ENCODE measurements at regions not wholly inside any gene's neighbourhood (a gene's known extent, or its start where the extent isn't known, plus 50 kb on each side); places are given as distances from the start of the nearest gene placed in this dataset.

- DNase-seq (ENCODE audit: insufficient read length, low spot score, missing footprints) = no peak
- no peaks in the 10 kb centered on the region for H3K27me3 ChIP-seq (ENCODE audit: insufficient read depth, low read length)
- no peaks in the 10 kb centered on the region for H4K20me1 ChIP-seq (ENCODE audit: insufficient read depth, low read length)
- no peak overlapping the region for H2AFZ ChIP-seq (ENCODE audit: low read length)
- no peak overlapping the region for H3K27ac ChIP-seq (ENCODE audit: low read depth, low read length)
- H3K4me2 ChIP-seq (ENCODE audit: insufficient read depth, low read length) = no peak overlapping the region
- no peak overlapping the region for H3K4me3 ChIP-seq (ENCODE audit: insufficient read depth, low read length)
- peaks cover 6% of the 10 kb centered on the region for H3K4me1 ChIP-seq (ENCODE audit: insufficient read depth, low read length)
- H3K9me3 ChIP-seq (ENCODE audit: low read depth, low read length) = no peaks in the 10 kb centered on the region
- TF ChIP-seq, protein P1, sequence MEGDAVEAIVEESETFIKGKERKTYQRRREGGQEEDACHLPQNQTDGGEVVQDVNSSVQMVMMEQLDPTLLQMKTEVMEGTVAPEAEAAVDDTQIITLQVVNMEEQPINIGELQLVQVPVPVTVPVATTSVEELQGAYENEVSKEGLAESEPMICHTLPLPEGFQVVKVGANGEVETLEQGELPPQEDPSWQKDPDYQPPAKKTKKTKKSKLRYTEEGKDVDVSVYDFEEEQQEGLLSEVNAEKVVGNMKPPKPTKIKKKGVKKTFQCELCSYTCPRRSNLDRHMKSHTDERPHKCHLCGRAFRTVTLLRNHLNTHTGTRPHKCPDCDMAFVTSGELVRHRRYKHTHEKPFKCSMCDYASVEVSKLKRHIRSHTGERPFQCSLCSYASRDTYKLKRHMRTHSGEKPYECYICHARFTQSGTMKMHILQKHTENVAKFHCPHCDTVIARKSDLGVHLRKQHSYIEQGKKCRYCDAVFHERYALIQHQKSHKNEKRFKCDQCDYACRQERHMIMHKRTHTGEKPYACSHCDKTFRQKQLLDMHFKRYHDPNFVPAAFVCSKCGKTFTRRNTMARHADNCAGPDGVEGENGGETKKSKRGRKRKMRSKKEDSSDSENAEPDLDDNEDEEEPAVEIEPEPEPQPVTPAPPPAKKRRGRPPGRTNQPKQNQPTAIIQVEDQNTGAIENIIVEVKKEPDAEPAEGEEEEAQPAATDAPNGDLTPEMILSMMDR (IDR thresholded peaks at IDR 0.05; ENCODE audit: extremely low read depth, low read depth, low read length) = no peak
- H3K36me3 ChIP-seq (ENCODE audit: insufficient read depth, low read length) = no peaks in the 10 kb centered on the region
- no peaks in the 10 kb centered on the region for H3K79me2 ChIP-seq (ENCODE audit: insufficient read depth, low read length)
These were observed 57.6 kb upstream of the TMPRSS2 start for GRCh38 chr21:41565550-41565949.

DNA sequence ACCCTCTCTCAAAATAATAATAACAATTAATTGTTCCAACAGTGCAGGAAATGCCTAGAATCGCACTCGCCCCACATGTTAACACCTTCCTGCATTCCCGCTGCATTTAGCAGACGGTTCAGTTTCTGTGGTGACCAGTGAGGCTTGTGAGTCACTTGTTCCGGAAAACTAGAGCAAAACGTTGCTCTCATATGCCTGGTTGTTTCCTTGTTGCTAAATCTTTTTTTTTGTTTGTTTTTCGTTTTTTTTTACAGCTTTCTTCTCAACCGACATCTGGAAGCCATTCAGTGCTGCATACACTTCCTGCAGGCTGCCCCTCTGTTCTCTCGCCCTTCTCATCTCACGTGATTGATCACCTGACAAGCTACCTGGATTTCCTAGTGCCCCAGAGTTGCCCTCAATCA lies 56.9 kb upstream of the TMPRSS2 start:
- H3K4me2 ChIP-seq (ENCODE audit: insufficient read depth, low read length) = peak overlapping the region; percentile 15
- no peaks in the 10 kb centered on the region for H3K27me3 ChIP-seq (ENCODE audit: insufficient read depth, low read length)
- no peak overlapping the region for H2AFZ ChIP-seq (ENCODE audit: low read length)
- no peaks in the 10 kb centered on the region for H3K36me3 ChIP-seq (ENCODE audit: insufficient read depth, low read length)
- no peaks in the 10 kb centered on the region for H3K79me2 ChIP-seq (ENCODE audit: insufficient read depth, low read length)
- peaks cover 12% of the 10 kb centered on the region for H3K4me1 ChIP-seq (ENCODE audit: insufficient read depth, low read length)
- H3K4me3 ChIP-seq (ENCODE audit: insufficient read depth, low read length) = no peak overlapping the region
- TF ChIP-seq, protein P1 (IDR thresholded peaks at IDR 0.05; ENCODE audit: extremely low read depth, low read depth, low read length) = no peak
- DNase-seq (ENCODE audit: insufficient read length, low spot score, missing footprints) = peak; percentile 90
- no peak overlapping the region for H3K27ac ChIP-seq (ENCODE audit: low read depth, low read length)
- no peaks in the 10 kb centered on the region for H4K20me1 ChIP-seq (ENCODE audit: insufficient read depth, low read length)
- H3K9me3 ChIP-seq (ENCODE audit: low read depth, low read length) = no peaks in the 10 kb centered on the region

- H3K4me1 ChIP-seq (ENCODE audit: insufficient read depth, low read length) = peaks cover 12% of the 10 kb centered on the region
- peak; percentile 58 for DNase-seq (ENCODE audit: insufficient read length, low spot score, missing footprints)
- no peak overlapping the region for H3K27ac ChIP-seq (ENCODE audit: low read depth, low read length)
- no peaks in the 10 kb centered on the region for H3K79me2 ChIP-seq (ENCODE audit: insufficient read depth, low read length)
- H3K4me2 ChIP-seq (ENCODE audit: insufficient read depth, low read length) = no peak overlapping the region
- H4K20me1 ChIP-seq (ENCODE audit: insufficient read depth, low read length) = no peaks in the 10 kb centered on the region
- H3K9me3 ChIP-seq (ENCODE audit: low read depth, low read length) = no peaks in the 10 kb centered on the region
- TF ChIP-seq, protein P1 (IDR thresholded peaks at IDR 0.05; ENCODE audit: extremely low read depth, low read depth, low read length) = no peak
- no peak overlapping the region for H3K4me3 ChIP-seq (ENCODE audit: insufficient read depth, low read length)
- peak overlapping the region; percentile 29 for H2AFZ ChIP-seq (ENCODE audit: low read length)
- H3K36me3 ChIP-seq (ENCODE audit: insufficient read depth, low read length) = no peaks in the 10 kb centered on the region
- peaks cover 7% of the 10 kb centered on the region for H3K27me3 ChIP-seq (ENCODE audit: insufficient read depth, low read length)
These were observed 54.4 kb upstream of the TMPRSS2 start for GRCh38 chr21:41562101-41563000.

DNA sequence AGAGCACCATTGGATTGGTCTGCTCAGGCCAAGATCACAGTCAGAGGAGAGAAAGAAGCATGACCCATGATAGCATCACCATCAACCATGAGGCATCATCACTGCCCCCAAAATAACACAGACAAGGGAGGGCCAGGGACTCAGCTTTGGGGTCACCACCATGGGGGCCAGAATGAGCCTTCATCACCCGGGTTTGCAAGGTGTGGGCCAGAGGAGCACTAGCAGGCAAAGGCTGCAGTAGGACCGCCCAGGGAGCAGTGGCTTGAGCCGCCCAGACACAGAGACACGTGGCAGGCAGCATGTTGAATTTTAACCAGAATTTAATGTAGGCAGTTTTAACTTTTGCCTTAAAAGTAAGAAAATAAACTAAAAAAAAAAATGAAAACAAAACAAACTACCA lies 53.7 kb upstream of the TMPRSS2 start:
- Histone ChIP-seq H2AFZ (ENCODE audit: low read length) (peak overlapping the region; percentile 29), H3K9me3 (ENCODE audit: low read depth, low read length) (no peaks in the 10 kb centered on the region), H3K4me3 (ENCODE audit: insufficient read depth, low read length) (no peak overlapping the region), H3K4me1 (ENCODE audit: insufficient read depth, low read length) (peaks cover 12% of the 10 kb centered on the region), H4K20me1 (ENCODE audit: insufficient read depth, low read length) (no peaks in the 10 kb centered on the region), H3K4me2 (ENCODE audit: insufficient read depth, low read length) (no peak overlapping the region), H3K27ac (ENCODE audit: low read depth, low read length) (no peak overlapping the region), H3K79me2 (ENCODE audit: insufficient read depth, low read length) (no peaks in the 10 kb centered on the region), H3K27me3 (ENCODE audit: insufficient read depth, low read length) (peaks cover 11% of the 10 kb centered on the region), H3K36me3 (ENCODE audit: insufficient read depth, low read length) (no peaks in the 10 kb centered on the region)
- TF ChIP-seq, protein P1 (IDR thresholded peaks at IDR 0.05; ENCODE audit: extremely low read depth, low read depth, low read length) = no peak
- no peak for DNase-seq (ENCODE audit: insufficient read length, low spot score, missing footprints)
